ENCODE measurements at regions not wholly inside any gene's neighbourhood (a gene's known extent, or its start where the extent isn't known, plus 50 kb on each side); places are given as distances from the start of the nearest gene placed in this dataset.

DNA sequence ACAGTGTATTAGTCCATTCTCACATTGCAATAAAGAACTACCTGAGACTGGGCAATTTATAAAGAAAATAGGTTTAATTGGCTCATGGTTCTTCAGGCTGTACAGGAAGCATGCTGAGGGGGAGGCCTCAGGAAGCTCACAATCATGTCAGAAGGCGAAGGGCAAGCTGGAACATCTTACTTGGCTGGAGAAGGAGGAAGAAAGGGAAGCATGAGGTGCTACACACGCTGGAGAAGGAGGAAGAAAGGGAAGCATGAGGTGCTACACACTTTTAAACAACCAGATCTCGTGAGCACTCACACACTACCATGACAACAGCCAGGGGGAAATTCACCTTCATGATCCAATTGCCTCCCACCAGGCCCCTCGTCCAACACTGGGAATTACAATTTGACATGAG lies 95.3 kb upstream of the FAM110C start:
- TF ChIP-seq, protein P1, sequence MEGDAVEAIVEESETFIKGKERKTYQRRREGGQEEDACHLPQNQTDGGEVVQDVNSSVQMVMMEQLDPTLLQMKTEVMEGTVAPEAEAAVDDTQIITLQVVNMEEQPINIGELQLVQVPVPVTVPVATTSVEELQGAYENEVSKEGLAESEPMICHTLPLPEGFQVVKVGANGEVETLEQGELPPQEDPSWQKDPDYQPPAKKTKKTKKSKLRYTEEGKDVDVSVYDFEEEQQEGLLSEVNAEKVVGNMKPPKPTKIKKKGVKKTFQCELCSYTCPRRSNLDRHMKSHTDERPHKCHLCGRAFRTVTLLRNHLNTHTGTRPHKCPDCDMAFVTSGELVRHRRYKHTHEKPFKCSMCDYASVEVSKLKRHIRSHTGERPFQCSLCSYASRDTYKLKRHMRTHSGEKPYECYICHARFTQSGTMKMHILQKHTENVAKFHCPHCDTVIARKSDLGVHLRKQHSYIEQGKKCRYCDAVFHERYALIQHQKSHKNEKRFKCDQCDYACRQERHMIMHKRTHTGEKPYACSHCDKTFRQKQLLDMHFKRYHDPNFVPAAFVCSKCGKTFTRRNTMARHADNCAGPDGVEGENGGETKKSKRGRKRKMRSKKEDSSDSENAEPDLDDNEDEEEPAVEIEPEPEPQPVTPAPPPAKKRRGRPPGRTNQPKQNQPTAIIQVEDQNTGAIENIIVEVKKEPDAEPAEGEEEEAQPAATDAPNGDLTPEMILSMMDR (IDR thresholded peaks at IDR 0.05; ENCODE audit: borderline replicate concordance, extremely low read depth, low read length, poor library complexity, severe bottlenecking) = no peak
- no peak for TF ChIP-seq EZH2 (IDR thresholded peaks at IDR 0.05; ENCODE audit: borderline replicate concordance, low read depth, low read length, severe bottlenecking)
